Endothelial cell of umbilical vein (primary cell): ENCODE measurements at regions not wholly inside any gene's neighbourhood (a gene's known extent, or its start where the extent isn't known, plus 50 kb on each side); places are given as distances from the start of the nearest gene placed in this dataset.

Experiments
- CTCF ChIP-seq, 2 donors: IDR thresholded peaks; 1 replicate in 1 of 2; 2 replicates in 1 of 2; pipeline ENCODE4 v1.5.1; 2011; ENCODE audit warnings: low read length in 2 of 2, mild to moderate bottlenecking in 2 of 2, moderate library complexity in 2 of 2, control low read depth in 1 of 2, inconsistent platforms in 1 of 2, low read depth in 1 of 2; ENCODE audit not compliant: insufficient read depth in 1 of 2; ENCODE audit errors: extremely low read depth in 1 of 2
- EZH2 ChIP-seq: IDR thresholded peaks from 2 replicates; pipeline ENCODE4 v1.6.1; 2012; ENCODE audit warnings: borderline replicate concordance, low read depth, mild to moderate bottlenecking, moderate library complexity, low read length, inconsistent platforms; ENCODE audit not compliant: severe bottlenecking
- FOS ChIP-seq: IDR thresholded peaks from 2 replicates; pipeline ENCODE4 v1.6.1; 2011; ENCODE audit warnings: mild to moderate bottlenecking, low read length, moderate library complexity, borderline replicate concordance; ENCODE audit not compliant: insufficient read depth
- GATA2 ChIP-seq: IDR thresholded peaks from 2 replicates; pipeline ENCODE4 v1.7.0; 2011; ENCODE audit warnings: low read depth, mild to moderate bottlenecking, moderate library complexity, mixed read lengths, low read length; ENCODE audit not compliant: insufficient read length, insufficient read depth
- JUN ChIP-seq: IDR thresholded peaks from 2 replicates; pipeline ENCODE4 v1.6.1; 2011; ENCODE audit warnings: borderline replicate concordance, low read depth; ENCODE audit not compliant: insufficient read length, insufficient read depth
- MYC ChIP-seq: IDR thresholded peaks from one replicate; pipeline ENCODE4 v1.6.1; 2011; ENCODE audit warnings: mild to moderate bottlenecking, low read depth, low read length
- POLR2A ChIP-seq: IDR thresholded peaks from 2 replicates; pipeline ENCODE4 v1.6.1; 2012; ENCODE audit warnings: low read depth, mild to moderate bottlenecking, control low read depth, low read length
- POLR2AphosphoS5 ChIP-seq: IDR thresholded peaks from 2 replicates; pipeline ENCODE4 v1.6.1; 2012; ENCODE audit warnings: low read depth, mild to moderate bottlenecking, control low read depth, low read length, moderate library complexity; ENCODE audit not compliant: insufficient read depth
- TF ChIP-seq, protein P1 (sequence below): IDR thresholded peaks from 2 replicates; pipeline ENCODE4 v1.6.1; 2011; ENCODE audit not compliant: insufficient read depth, insufficient read length

DNA sequence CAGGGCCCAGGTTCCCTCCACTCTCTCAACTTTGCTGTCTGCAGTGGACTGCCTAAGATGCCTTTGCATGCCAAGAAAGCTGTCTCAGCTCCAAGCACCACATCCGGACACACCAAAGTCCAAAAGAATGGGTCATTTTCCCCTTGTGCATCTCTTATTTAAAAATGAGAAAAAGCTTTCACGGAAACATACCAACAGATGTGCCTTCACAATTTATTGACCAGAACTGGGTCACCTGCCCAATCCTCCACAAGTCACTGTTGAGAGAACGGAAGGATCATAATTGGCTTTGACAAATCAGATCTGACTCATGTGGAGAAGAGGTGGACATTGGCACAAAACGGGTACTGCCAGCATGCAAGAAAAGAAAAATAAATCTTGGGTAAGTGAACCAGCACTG is 258.3 kb downstream of the SNX13 start:
- no peak for TF ChIP-seq POLR2AphosphoS5
- no peak for TF ChIP-seq CTCF (IDR thresholded peaks at IDR 0.05; ENCODE audit: extremely low read depth in 1 of 2, insufficient read depth in 1 of 2, low read depth in 1 of 2, low read length in 2 of 2)
- TF ChIP-seq EZH2: no peak
- TF ChIP-seq FOS: no peak
- no peak for TF ChIP-seq POLR2A
- no peak for TF ChIP-seq MYC
- TF ChIP-seq, protein P1, sequence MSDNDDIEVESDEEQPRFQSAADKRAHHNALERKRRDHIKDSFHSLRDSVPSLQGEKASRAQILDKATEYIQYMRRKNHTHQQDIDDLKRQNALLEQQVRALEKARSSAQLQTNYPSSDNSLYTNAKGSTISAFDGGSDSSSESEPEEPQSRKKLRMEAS: no peak
- no peak for TF ChIP-seq GATA2
- TF ChIP-seq JUN: no peak
